HEK293T (cell line): ENCODE measurements at regions not wholly inside any gene's neighbourhood (a gene's known extent, or its start where the extent isn't known, plus 50 kb on each side); places are given as distances from the start of the nearest gene placed in this dataset.

ENCODE experiments used
- ARNT ChIP-seq: fragments of 450-650 bp; IDR thresholded peaks from 2 replicates; pipeline ENCODE4 v1.6.1; 2017; ENCODE audit warnings: mild to moderate bottlenecking
- BHLHE40 ChIP-seq: fragments of 450-650 bp; IDR thresholded peaks from 2 replicates; pipeline ENCODE4 v1.6.1; 2016; ENCODE audit warnings: mild to moderate bottlenecking, moderate library complexity, borderline replicate concordance
- ELF4 ChIP-seq: fragments of 450-650 bp; IDR thresholded peaks from 2 replicates; pipeline ENCODE4 v1.6.1; 2017; ENCODE audit warnings: antibody characterized with exemption
- HDGF ChIP-seq: fragments of 450-650 bp; IDR thresholded peaks from 2 replicates; pipeline ENCODE4 v1.6.1; 2017; ENCODE audit warnings: antibody characterized with exemption, borderline replicate concordance
- L3MBTL2 ChIP-seq: fragments of 450-650 bp; conservative IDR thresholded peaks from 2 replicates; pipeline ENCODE4 v1.6.1; 2016; ENCODE audit warnings: mild to moderate bottlenecking
- SUZ12 ChIP-seq: fragments of 450-650 bp; IDR thresholded peaks from 2 replicates; pipeline ENCODE4 v1.6.1; 2016; ENCODE audit warnings: mild to moderate bottlenecking
- TARDBP ChIP-seq: fragments of 450-650 bp; IDR thresholded peaks from 2 replicates; pipeline ENCODE4 v1.6.1; 2016

- TF ChIP-seq ARNT (no peak), ELF4 (no peak), HDGF (no peak), TARDBP (no peak), SUZ12 (no peak), BHLHE40 (no peak), L3MBTL2 (no peak)
Observed at GRCh38 chr21:35703704-35704103, 356.6 kb downstream of the SETD4 start.
